NK-92 treated with Interleukin-12 subunit alpha and Interleukin-12 subunit beta, amount 100 ng/mL, for 24 hours (cell line): ENCODE measurements at regions not wholly inside any gene's neighbourhood (a gene's known extent, or its start where the extent isn't known, plus 50 kb on each side); places are given as distances from the start of the nearest gene placed in this dataset.
"Not testable (repeated sequence)": the region's sequence is repeated elsewhere in the genome, so short reads cannot be mapped to it uniquely, and the experiment has no call there.

ENCODE experiments used
- DNase-seq: peaks from one replicate; lab custom pipeline; 2025; lab: John Stamatoyannopoulos, UW

GRCh38 chr6:139990856-139991465 lies 616.5 kb upstream of the CITED2 start:
- no peak for DNase-seq

GRCh38 chr6:139990026-139990686 lies 615.7 kb upstream of the CITED2 start:
- no peak for DNase-seq

GRCh38 chr6:139988685-139989084 lies 614.2 kb upstream of the CITED2 start:
- no peak for DNase-seq

DNA sequence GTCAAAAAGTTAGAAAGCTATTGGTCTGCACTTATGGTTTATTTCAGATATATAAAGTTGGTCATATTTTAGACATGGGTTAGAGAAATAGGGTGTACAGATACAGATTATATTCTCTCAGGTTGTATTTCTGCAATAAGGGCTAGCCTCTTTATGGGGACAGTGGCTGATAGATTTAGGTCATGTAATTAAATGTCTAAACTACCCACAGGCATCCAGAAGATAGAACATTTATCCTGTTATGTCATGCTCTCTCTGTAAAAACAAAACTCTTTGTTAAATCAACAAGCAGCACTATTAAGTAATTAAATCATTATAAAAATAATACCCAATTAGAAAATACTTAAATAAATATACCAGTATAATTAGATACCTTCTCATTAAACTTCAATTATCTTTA lies 612.6 kb upstream of the CITED2 start:
- no peak for DNase-seq

DNA sequence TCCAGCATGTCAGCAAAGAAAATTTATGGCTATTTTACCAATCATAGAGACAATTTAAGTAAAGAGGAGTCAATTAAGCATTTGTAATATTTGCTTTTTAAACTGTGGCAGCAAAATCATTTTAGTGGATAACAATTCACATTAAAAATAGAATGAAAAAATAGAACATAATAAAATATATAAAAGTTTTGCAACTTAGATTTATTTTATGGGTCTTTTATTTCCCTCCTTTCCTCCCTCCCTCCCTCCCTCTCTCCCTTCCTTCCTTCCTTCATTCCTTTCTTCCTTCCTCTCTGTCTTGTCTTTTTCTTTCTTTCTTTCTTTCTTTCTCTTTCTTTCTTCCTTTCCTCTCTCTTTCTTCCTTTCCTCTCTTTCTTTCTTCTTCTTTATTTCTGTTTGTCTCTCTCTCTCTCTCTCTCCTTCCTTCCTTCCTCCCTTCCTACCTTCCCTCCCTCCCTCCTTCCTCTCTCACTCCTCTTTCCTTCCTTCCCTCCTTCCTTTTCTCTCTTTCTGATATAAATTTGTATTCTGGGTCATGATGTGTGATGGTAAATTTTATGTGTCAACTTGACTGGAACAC lies 610.9 kb upstream of the CITED2 start:
- no peak for DNase-seq

DNA sequence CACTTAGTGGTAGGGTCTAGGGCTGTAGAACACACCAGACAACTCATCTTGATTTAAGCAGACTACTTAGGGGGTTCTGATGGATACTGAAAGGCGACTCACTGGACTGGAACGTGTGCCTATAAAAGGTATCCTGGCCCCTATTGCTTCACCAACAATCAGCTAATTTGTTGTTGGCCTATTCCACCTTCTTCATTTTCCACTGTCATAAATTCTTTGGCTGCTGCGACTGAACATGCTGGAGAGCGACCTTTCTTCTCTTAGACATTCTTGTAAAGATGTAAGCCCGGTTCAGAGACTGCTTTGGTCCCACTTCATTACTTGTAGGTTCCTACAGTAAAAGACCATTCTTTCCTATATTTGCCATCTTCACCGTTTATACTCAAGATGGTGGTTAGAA lies 609.9 kb upstream of the CITED2 start:
- DNase-seq = no peak

- no peak for DNase-seq
Measured at GRCh38 chr6:139983555-139984276, 609.3 kb upstream of the CITED2 start.

DNA sequence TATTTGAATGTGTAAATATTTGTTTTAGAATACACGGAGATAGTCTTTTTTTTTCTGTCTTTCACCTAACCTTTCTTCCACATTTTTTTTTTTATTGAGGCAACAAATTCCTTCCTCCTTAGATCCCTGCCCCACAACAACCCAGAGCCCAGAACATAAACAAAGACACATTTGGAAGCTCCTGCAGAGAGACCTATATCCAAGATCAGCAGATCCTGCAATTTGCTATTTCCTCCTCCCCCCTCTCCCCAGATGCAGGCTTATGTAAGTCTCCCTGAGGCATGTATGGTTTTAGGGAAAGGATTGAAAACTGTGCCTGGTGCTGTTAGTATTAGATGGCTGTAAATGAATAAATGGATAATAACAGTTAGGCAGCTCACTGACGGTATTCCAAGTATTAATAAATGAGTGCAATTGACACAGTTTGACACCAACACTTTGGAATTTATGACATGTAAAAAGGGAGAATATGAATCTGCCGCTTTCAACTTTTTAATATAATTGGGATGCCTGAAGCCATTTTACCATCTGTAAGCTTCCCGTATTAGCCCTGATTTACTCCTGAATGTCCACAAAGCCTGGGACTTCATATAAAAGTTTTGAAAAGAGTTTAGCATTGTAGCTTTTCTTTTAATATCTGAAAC lies 608.3 kb upstream of the CITED2 start:
- no peak for DNase-seq

DNA sequence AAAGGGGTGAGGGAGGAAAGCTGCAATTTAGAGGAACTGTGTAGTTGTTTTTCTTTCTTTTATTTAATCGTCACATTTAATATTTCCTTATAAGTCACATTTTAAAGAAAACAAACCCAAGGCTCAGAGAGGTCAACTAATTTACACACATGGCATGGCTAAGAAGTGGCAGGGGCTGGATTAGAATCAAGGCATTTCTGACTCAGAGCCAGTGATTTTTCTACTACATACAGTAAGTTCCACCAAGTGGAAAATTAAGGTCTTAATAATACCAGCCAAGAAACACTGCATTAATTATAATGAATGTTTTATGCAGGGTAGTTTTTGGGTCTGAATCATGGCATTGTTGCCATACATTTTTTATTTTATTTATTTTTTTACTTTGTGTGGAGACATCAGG lies 607.7 kb upstream of the CITED2 start:
- DNase-seq = no peak

- DNase-seq = no peak
Measured at GRCh38 chr6:139981768-139982181, 607.3 kb upstream of the CITED2 start.

DNA sequence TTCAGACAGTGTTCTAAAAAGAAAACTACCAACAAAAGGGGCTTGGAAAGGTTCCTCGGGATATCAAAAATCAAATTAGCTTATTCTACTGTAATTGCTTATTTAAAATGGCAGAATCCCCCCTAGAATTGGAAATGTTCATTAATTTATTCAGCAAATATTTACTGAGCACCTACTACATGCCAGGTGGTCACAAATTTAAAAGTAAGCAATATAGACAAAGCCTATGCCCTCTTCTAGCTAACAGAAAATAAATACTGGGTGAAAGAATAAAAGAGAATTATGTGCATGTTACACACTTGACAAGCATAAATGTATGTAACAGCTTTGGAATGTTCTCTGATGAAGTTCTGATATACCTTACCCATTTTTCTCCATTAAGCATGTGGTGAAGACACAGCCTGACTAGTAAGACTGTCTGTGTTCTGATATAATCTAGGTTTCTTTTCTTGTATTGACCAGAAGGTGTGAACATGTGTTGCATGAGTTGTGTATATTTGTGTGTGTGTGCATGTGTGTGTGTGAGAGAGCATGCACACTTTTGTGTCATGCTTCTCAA lies 606.7 kb upstream of the CITED2 start:
- no peak for DNase-seq

DNA sequence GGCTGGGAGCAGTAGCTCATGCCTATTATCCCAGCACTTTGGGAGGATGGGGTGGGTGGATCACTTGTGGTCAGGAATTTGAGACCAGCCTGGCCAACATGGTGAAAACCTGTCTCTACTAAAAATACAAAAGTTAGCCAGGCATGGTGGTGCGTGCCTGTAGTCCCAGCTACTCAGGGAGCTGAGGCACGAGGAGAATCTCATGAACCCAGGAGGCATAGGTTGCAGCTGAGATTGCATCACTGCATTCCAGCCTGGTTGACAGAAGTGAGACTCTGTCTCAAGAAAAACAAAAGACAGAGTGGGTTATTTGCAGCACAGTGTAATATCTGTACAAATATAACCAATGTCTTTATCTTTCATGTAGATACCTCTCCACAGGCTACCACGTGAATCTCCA lies 606.2 kb upstream of the CITED2 start:
- DNase-seq = not testable (repeated sequence)

DNA sequence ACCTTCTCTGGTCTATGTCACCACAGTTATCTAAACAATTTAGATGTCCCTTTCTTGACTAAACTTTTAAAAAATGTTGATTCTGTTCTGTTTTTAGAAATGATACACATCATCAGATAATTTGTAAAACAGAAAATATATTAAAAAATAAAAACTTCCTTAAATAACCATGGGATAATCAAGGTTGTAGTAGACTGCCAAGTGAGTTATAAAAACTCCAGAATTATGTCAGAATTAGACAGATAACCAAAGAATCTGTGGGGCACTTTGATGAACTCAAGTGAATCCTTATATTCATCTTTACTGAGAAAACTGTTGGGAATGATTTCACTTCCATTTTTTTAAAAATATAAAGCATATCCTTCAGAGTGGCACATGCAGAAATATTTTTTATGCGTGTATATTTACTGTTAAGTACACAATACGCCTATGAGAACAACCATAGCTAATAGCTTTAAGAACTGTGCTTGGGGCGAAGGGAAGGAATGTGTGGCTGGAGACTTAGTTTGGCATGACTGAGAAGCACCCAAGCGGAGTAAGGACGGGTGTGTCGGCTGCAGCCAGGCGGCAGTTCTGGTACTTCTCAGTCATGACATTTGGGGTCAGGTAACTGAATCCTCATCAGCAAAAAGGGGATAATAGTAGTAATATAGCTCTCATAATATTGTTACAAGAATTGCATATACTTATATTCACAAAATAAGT lies 604.7 kb upstream of the CITED2 start:
- DNase-seq = no peak

GRCh38 chr6:139977887-139978332 lies 603.5 kb upstream of the CITED2 start:
- DNase-seq = no peak

DNA sequence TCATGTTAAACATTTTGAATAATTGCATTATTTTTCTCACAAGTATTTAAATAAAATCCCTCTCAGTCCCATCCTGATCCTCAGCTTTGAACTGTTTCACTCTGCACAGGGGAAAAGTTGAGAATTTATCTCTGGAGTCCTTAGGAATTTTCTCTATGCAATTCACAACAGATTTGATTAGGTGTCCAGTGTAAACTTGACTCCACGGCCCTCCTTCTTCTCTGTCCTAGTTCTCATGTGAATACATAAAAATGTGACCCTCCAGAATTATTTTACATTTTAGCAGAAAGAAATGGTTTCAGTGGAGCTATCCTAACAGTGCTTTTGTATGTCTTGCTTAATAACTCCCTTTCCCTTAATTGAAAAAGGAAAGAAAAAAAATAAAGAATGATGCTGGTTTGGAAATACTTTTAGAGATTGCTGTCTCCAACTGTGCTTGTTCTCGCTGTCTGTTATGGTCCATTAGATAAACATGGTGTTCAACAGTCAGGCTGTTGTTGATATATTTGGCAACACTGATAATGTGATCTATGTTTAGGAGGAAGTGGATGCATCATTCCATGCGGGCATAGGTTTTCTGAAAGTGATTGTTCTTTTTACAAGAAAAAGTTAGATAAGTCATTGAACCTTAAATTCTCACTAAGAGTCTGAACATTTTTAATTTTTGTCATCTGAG lies 599.4 kb upstream of the CITED2 start:
- no peak for DNase-seq

GRCh38 chr6:139972116-139972515 lies 597.7 kb upstream of the CITED2 start:
- no peak for DNase-seq

DNA sequence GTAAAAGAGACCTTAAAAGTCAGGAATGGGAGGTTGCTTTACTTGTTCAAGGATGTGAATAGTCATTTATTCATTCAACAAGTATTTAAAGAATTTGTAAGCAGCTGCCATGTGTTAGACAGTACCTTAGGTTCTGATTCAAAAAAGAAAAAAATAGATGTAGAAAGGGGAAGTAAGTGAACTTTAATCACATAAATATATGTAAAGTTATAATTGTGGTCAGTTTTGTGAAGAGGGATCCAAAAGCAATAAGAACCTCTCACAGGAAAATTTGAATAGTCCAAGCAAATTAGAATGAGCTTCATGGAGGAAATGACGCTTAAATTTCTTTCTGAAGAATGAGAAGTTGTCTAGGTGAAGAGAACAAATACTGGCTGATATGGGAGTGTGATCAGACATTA lies 596.1 kb upstream of the CITED2 start:
- no peak for DNase-seq

- no peak for DNase-seq
Measured at GRCh38 chr6:139967497-139967896, 593.0 kb upstream of the CITED2 start.

DNA sequence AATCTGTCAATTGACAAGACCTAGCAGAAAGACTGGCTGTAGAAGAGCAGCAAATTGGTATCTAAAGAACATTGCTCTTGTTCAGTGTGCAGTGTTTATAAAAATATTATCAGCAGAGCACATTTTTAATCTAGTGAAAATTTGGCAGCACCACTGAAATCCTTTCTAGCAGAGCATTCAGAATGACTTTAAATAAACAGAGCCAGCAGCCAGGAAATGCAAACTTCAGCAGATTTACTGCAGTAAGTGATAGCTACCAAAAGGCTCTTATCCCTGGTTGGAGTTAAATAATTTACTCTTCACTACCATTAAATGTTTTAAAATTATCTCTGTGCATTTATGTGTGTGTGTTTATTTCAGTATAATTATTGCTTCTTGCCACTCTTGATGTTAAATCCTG lies 590.9 kb upstream of the CITED2 start:
- DNase-seq = no peak

GRCh38 chr6:139964737-139965136 lies 590.3 kb upstream of the CITED2 start:
- DNase-seq = no peak
